Endodermal cell (in vitro differentiated cells): ENCODE measurements at regions not wholly inside any gene's neighbourhood (a gene's known extent, or its start where the extent isn't known, plus 50 kb on each side); places are given as distances from the start of the nearest gene placed in this dataset.

ENCODE experiments used
- DNase-seq: peaks from one replicate; pipeline ENCODE4 v3.0.0-alpha.2; 2017
- H3K27ac ChIP-seq: 2 replicates; pipeline ENCODE4 v1.5.1; 2013; ENCODE audit warnings: mild to moderate bottlenecking, low read depth, low read length, moderate library complexity
- H3K27me3 ChIP-seq: 2 replicates; pipeline ENCODE4 v1.6.1; 2013; ENCODE audit warnings: mild to moderate bottlenecking, low read length, moderate library complexity; ENCODE audit not compliant: insufficient read depth, control insufficient read depth, poor library complexity, severe bottlenecking
- H3K36me3 ChIP-seq: 2 replicates; pipeline ENCODE4 v1.7.0; 2013; ENCODE audit warnings: mild to moderate bottlenecking, low read length, moderate library complexity; ENCODE audit not compliant: control insufficient read depth, insufficient read depth
- H3K4me1 ChIP-seq: one replicate; pipeline ENCODE4 v1.7.0; 2013; ENCODE audit warnings: low read length; ENCODE audit not compliant: control insufficient read depth, insufficient read depth
- H3K4me3 ChIP-seq: 2 replicates; pipeline ENCODE4 v1.5.1; 2013; ENCODE audit warnings: mild to moderate bottlenecking, low read length, moderate library complexity
- H3K9ac ChIP-seq: 2 replicates; pipeline ENCODE4 v1.6.1; 2013; ENCODE audit warnings: mild to moderate bottlenecking, low read length, moderate library complexity; ENCODE audit not compliant: poor library complexity, severe bottlenecking; ENCODE audit errors: extremely low read depth
- H3K9me3 ChIP-seq: 2 replicates; pipeline ENCODE4 v1.6.1; 2013; ENCODE audit warnings: mild to moderate bottlenecking, low read length, moderate library complexity; ENCODE audit not compliant: control insufficient read depth
- H3K27ac Mint-ChIP-seq: 2 replicates; pipeline ENCODE4 v1.8.0; 2020; ENCODE audit warnings: mixed read lengths
- H3K27me3 Mint-ChIP-seq: 2 replicates; pipeline ENCODE4 v1.8.0; 2021; ENCODE audit warnings: mild to moderate bottlenecking, mixed read lengths; ENCODE audit not compliant: insufficient read depth
- H3K36me3 Mint-ChIP-seq: 2 replicates; pipeline ENCODE4 v1.8.0; 2020; ENCODE audit warnings: low read depth, mixed read lengths
- H3K4me1 Mint-ChIP-seq: 2 replicates; pipeline ENCODE4 v1.8.0; 2020; ENCODE audit warnings: mixed read lengths
- H3K4me3 Mint-ChIP-seq: 2 replicates; pipeline ENCODE4 v1.8.0; 2020; ENCODE audit warnings: mild to moderate bottlenecking, moderate library complexity, mixed read lengths
- H3K9me3 Mint-ChIP-seq: 2 replicates; pipeline ENCODE4 v1.8.0; 2020; ENCODE audit warnings: mild to moderate bottlenecking, mixed read lengths
- whole genome bisulfite sequencing, 2 experiments: methylation state at CpG; one replicate each; pipeline versions ENCODE4 v1.1.5 to v1.1.7; 2013; ENCODE audit warnings: missing lambda C conversion rate in 2 of 2, mixed read lengths in 1 of 2; ENCODE audit not compliant: insufficient coverage in 1 of 2, insufficient read length in 1 of 2; 5-methylcytosine and 5-hydroxymethylcytosine counted together
- TF ChIP-seq, protein P1 (sequence below): fragments of 200-600 bp; sonication (generic); conservative IDR thresholded peaks from 2 replicates; pipeline ENCODE4 v1.5.0; 2021; ENCODE audit warnings: antibody characterized with exemption, mild to moderate bottlenecking

GRCh38 chr11:95371153-95371552, 140.2 kb upstream of the SESN3 start:
- H3K27me3 ChIP-seq, result no peaks in the 10 kb centered on the region
- no peak overlapping the region for H3K4me3 ChIP-seq
- no peak overlapping the region for H3K27ac Mint-ChIP-seq
- DNase-seq, result no peak
- peaks cover 2% of the 10 kb centered on the region for H3K4me1 Mint-ChIP-seq
- no peak overlapping the region for H3K9ac ChIP-seq
- 100% methylated on average over 1 of the region's 1 CpG; no CpG with 5 or more reads in 1 of the 2 experiments for WGBS, 2 experiments
- peaks cover 11% of the 10 kb centered on the region for H3K27me3 Mint-ChIP-seq
- no peaks in the 10 kb centered on the region for H3K9me3 Mint-ChIP-seq
- H3K9me3 ChIP-seq, result no peaks in the 10 kb centered on the region
- H3K27ac ChIP-seq, result no peak overlapping the region
- TF ChIP-seq, protein P1, sequence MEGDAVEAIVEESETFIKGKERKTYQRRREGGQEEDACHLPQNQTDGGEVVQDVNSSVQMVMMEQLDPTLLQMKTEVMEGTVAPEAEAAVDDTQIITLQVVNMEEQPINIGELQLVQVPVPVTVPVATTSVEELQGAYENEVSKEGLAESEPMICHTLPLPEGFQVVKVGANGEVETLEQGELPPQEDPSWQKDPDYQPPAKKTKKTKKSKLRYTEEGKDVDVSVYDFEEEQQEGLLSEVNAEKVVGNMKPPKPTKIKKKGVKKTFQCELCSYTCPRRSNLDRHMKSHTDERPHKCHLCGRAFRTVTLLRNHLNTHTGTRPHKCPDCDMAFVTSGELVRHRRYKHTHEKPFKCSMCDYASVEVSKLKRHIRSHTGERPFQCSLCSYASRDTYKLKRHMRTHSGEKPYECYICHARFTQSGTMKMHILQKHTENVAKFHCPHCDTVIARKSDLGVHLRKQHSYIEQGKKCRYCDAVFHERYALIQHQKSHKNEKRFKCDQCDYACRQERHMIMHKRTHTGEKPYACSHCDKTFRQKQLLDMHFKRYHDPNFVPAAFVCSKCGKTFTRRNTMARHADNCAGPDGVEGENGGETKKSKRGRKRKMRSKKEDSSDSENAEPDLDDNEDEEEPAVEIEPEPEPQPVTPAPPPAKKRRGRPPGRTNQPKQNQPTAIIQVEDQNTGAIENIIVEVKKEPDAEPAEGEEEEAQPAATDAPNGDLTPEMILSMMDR, result no peak
- no peak overlapping the region for H3K4me3 Mint-ChIP-seq
- H3K36me3 Mint-ChIP-seq, result no peaks in the 10 kb centered on the region
- no peaks in the 10 kb centered on the region for H3K36me3 ChIP-seq
- H3K4me1 ChIP-seq, result peaks cover 2% of the 10 kb centered on the region

DNA sequence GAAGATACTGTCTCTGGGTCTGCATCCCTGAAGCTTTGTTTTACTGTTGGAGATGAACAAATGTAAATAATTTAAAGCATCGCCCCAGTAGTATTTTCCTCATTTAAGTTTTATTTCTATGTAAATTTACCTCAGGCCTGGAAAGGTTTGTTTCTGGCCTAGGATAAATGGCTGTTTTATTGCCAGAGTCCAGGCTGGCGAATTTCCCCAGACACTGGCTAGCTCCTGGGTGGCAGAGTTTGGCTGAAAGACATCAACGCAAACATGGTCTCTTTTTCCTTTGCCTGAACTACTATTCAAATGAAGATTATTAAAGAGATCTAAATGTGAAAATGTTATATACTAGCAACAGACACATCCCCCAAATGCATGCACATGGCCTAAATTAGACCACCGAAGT, 136.7 kb upstream of the SESN3 start:
- Histone ChIP-seq H3K9me3 (no peaks in the 10 kb centered on the region), H3K9ac (no peak overlapping the region), H3K36me3 (no peaks in the 10 kb centered on the region), H3K27ac (no peak overlapping the region), H3K27me3 (no peaks in the 10 kb centered on the region), H3K4me1 (no peaks in the 10 kb centered on the region), H3K4me3 (no peak overlapping the region)
- Mint-ChIP-seq H3K4me1 (peaks cover 11% of the 10 kb centered on the region), H3K27me3 (peaks cover 4% of the 10 kb centered on the region), H3K9me3 (no peaks in the 10 kb centered on the region), H3K27ac (no peak overlapping the region), H3K36me3 (no peaks in the 10 kb centered on the region), H3K4me3 (no peak overlapping the region)
- TF ChIP-seq, protein P1, result no peak
- 76% methylated on average over 3 of the region's 4 CpGs; no CpG with 5 or more reads in 1 of the 2 experiments for WGBS, 2 experiments
- no peak for DNase-seq

GRCh38 chr11:95365348-95365747, 134.3 kb upstream of the SESN3 start:
- H3K27me3 ChIP-seq, result no peaks in the 10 kb centered on the region
- no peak overlapping the region for H3K27ac ChIP-seq
- peaks cover 12% of the 10 kb centered on the region for H3K4me1 Mint-ChIP-seq
- no peak overlapping the region for H3K4me3 ChIP-seq
- H3K4me1 ChIP-seq, result peaks cover 2% of the 10 kb centered on the region
- H3K4me3 Mint-ChIP-seq, result no peak overlapping the region
- H3K9me3 ChIP-seq, result no peaks in the 10 kb centered on the region
- TF ChIP-seq, protein P1, result no peak
- H3K9ac ChIP-seq, result no peak overlapping the region
- WGBS, 2 experiments, result 93 to 97% methylated on average over 2 to 3 of the region's 3 CpGs
- H3K36me3 ChIP-seq, result no peaks in the 10 kb centered on the region
- H3K9me3 Mint-ChIP-seq, result no peaks in the 10 kb centered on the region
- H3K27me3 Mint-ChIP-seq, result peaks cover 2% of the 10 kb centered on the region
- no peak overlapping the region for H3K27ac Mint-ChIP-seq
- no peaks in the 10 kb centered on the region for H3K36me3 Mint-ChIP-seq
- DNase-seq, result no peak
